ENCODE measurements at regions not wholly inside any gene's neighbourhood (a gene's known extent, or its start where the extent isn't known, plus 50 kb on each side); places are given as distances from the start of the nearest gene placed in this dataset.

- POLR2A ChIA-PET, result no interaction called here
- Histone ChIP-seq H2AFZ (ENCODE audit: low read depth, low read length, poor library complexity, severe bottlenecking) (no peak overlapping the region), H3K4me1 (ENCODE audit: control insufficient read depth in 1 of 2, insufficient read depth in 2 of 2, low read length in 2 of 2) (no peaks in the 10 kb centered on the region), H3K36me3 (ENCODE audit: control insufficient read depth in 1 of 2, insufficient read depth in 2 of 2, low read length in 2 of 2) (no peaks in the 10 kb centered on the region), H4K20me1 (ENCODE audit: insufficient read depth) (no peaks in the 10 kb centered on the region), H3K27ac (ENCODE audit: low read depth, low read length) (no peak overlapping the region), H3K27me3 (ENCODE audit: insufficient read depth, low read length) (no peaks in the 10 kb centered on the region), H3K9ac (ENCODE audit: low read length) (no peak overlapping the region), H3K9me3 (ENCODE audit: control insufficient read depth in 1 of 2, insufficient read depth in 1 of 2, low read depth in 1 of 2, low read length in 2 of 2) (peaks cover 0 to 4% of the 10 kb centered on the region in 2 experiments; a peak in 2 of 4 replicates), H3K9me2 (ENCODE audit: insufficient read depth) (no peaks in the 10 kb centered on the region), H3K79me2 (ENCODE audit: insufficient read depth, low read length) (no peaks in the 10 kb centered on the region), H3K4me3 (replicated peaks in 1 of 2; ENCODE audit: low read depth in 1 of 2, low read length in 2 of 2) (no peak overlapping the region), H3K4me2 (ENCODE audit: low read length) (no peak overlapping the region)
- ATAC-seq (no peak), DNase-seq (ENCODE audit: low read depth, low spot score) (no peak)
- TF ChIP-seq YY1 (IDR thresholded peaks at IDR 0.05; ENCODE audit: extremely low read depth, insufficient replicate concordance, low read depth, low read length) (no peak), ELF1 (IDR thresholded peaks at IDR 0.05; ENCODE audit: borderline replicate concordance, low read depth) (no peak), ATF3 (IDR thresholded peaks at IDR 0.05) (no peak), POLR2A (IDR thresholded peaks at IDR 0.05; ENCODE audit: borderline replicate concordance, extremely low read depth, insufficient read depth, insufficient read length) (no peak), SIN3A (IDR thresholded peaks at IDR 0.05; ENCODE audit: low read depth) (no peak), MAX (IDR thresholded peaks at IDR 0.05) (no peak), CTCF (IDR thresholded peaks at IDR 0.05 in 2 of 3, conservative IDR thresholded peaks at IDR 0.05 in 1 of 3; ENCODE audit: borderline replicate concordance in 1 of 3, insufficient read depth in 1 of 3, low read depth in 2 of 3, low read length in 2 of 3) (no peak), RAD21 (IDR thresholded peaks at IDR 0.05; ENCODE audit: low read depth) (no peak), EZH2 (IDR thresholded peaks at IDR 0.05) (no peak), SRF (IDR thresholded peaks at IDR 0.05; ENCODE audit: low read depth) (no peak), POLR2AphosphoS5 (IDR thresholded peaks at IDR 0.05; ENCODE audit: low read depth, low read length) (no peak), SP1 (IDR thresholded peaks at IDR 0.05; ENCODE audit: low read depth) (no peak), CEBPB (IDR thresholded peaks at IDR 0.05; ENCODE audit: low read depth) (no peak)
- RAD21 ChIA-PET (ENCODE audit: low non-redundant PET in 1 of 2, low total read pairs in 2 of 2, uncharacterized antibody in 2 of 2, unreplicated experiment in 2 of 2), result no interaction called here
- intact Hi-C loops (cut with micrococcal nuclease), result no loop called here
- CTCF ChIA-PET, result no interaction called here
- BruUV-seq (replicated peaks), result no TSS peak
Measured at GRCh38 chr16:51510416-51510815, 359.3 kb upstream of the SALL1 start.
